Panc1 (cell line): ENCODE measurements at regions not wholly inside any gene's neighbourhood (a gene's known extent, or its start where the extent isn't known, plus 50 kb on each side); places are given as distances from the start of the nearest gene placed in this dataset.

ENCODE experiments used
- CTCF ChIP-seq: fragments of 450-650 bp; IDR thresholded peaks from 2 replicates; pipeline ENCODE4 v1.5.1; 2017; ENCODE audit warnings: mild to moderate bottlenecking
- POLR2AphosphoS5 ChIP-seq: IDR thresholded peaks from 2 replicates; pipeline ENCODE4 v1.6.1; 2012; ENCODE audit warnings: mild to moderate bottlenecking, low read depth, low read length, moderate library complexity
- REST ChIP-seq, 2 experiments: IDR thresholded peaks; 2 replicates each; pipeline ENCODE4 v1.6.1; 2011 to 2012; ENCODE audit warnings: low read depth in 2 of 2, control low read depth in 1 of 2, low read length in 1 of 2, mild to moderate bottlenecking in 1 of 2, moderate library complexity in 1 of 2; ENCODE audit not compliant: insufficient read depth in 1 of 2
- TCF7L2 ChIP-seq: IDR thresholded peaks from 2 replicates; pipeline ENCODE4 v1.6.1; 2011; ENCODE audit warnings: mild to moderate bottlenecking, low read depth, low read length, inconsistent platforms

GRCh38 chr20:30487947-30488926 lies 769.2 kb upstream of the DEFB115 start:
- TF ChIP-seq CTCF: no peak
- TF ChIP-seq POLR2AphosphoS5: no peak
- no peak for TF ChIP-seq REST (IDR thresholded peaks at IDR 0.05; ENCODE audit: insufficient read depth in 1 of 2, low read depth in 2 of 2, low read length in 1 of 2)
- no peak for TF ChIP-seq TCF7L2
